ENCODE measurements at regions not wholly inside any gene's neighbourhood (a gene's known extent, or its start where the extent isn't known, plus 50 kb on each side); places are given as distances from the start of the nearest gene placed in this dataset.

DNA sequence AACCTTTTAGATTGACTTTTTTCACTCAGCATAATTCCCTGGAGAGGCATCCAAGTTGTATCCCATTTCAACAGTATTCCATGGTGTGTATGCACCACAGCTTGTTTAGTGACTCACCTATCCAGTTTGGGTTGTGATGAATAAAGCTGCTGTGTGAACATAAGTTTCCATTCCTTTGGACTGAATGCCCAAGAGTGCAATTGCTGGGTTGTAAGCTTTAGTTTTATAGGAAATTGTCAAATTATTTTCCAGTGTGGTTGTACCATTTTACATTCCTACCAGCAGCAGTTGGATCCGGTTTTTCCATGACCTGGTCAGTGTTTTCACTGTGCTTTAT lies 60.9 kb upstream of the TMED7 start:
- WGBS, 4 donors, result 56 to 75% (median 71%) methylated on average over 1 of the region's 1 CpG
- TF ChIP-seq, protein P1, sequence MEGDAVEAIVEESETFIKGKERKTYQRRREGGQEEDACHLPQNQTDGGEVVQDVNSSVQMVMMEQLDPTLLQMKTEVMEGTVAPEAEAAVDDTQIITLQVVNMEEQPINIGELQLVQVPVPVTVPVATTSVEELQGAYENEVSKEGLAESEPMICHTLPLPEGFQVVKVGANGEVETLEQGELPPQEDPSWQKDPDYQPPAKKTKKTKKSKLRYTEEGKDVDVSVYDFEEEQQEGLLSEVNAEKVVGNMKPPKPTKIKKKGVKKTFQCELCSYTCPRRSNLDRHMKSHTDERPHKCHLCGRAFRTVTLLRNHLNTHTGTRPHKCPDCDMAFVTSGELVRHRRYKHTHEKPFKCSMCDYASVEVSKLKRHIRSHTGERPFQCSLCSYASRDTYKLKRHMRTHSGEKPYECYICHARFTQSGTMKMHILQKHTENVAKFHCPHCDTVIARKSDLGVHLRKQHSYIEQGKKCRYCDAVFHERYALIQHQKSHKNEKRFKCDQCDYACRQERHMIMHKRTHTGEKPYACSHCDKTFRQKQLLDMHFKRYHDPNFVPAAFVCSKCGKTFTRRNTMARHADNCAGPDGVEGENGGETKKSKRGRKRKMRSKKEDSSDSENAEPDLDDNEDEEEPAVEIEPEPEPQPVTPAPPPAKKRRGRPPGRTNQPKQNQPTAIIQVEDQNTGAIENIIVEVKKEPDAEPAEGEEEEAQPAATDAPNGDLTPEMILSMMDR (IDR thresholded peaks at IDR 0.05), result no peak
- TF ChIP-seq POLR2A (IDR thresholded peaks at IDR 0.05), result no peak
- peaks cover 0 to 18% (median 0%) of the 10 kb centered on the region in 12 donors for H3K4me1 ChIP-seq
- no peaks in the 10 kb centered on the region for H3K36me3 ChIP-seq
- intact Hi-C loops (cut with DNase I), result no loop called here
- H3K27ac ChIP-seq, result no peak overlapping the region
- ATAC-seq (no peak), DNase-seq (no peak)
- peaks cover 0 to 2% (median 0%) of the 10 kb centered on the region in 9 donors for H3K27me3 ChIP-seq
- no peaks in the 10 kb centered on the region for H3K9me3 ChIP-seq
- no peak overlapping the region for H3K4me3 ChIP-seq

DNA sequence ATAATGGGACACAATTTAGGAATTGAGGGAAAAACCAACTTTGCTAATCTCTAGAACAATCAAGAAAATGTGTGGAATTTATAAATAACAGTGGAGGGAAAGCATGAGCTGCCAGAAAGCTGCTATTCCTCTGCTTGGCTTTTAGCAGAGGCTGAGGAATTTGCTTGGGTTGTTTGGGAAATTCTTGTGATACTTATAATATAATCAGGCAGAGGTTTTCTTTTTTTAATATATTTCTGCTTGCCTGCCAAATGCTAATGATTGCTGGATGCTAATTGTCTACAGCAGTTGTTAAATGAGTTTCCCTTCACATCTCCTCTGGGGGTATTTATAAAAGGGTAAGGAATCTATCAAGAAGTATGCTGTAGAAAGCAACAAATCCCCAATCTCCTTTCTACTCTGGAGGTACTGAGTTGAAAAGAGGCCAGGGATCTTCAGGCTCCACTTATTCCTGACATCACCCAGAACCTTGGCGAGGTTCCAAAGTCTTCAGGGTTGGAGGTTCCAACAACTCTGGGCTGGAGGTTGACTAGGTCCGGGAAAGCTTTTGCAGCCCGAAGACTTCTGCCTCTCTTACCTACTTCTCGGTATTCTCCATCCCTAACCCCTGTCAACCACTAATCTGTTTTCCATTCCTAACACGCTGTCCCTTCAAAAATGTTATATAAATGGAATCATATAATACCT lies 60.4 kb upstream of the TMED7 start:
- H3K4me1 ChIP-seq, result peaks cover 0 to 18% (median 0%) of the 10 kb centered on the region in 12 donors
- no peak overlapping the region for H3K27ac ChIP-seq
- 48 to 65% (median 57%) methylated on average over 5 of the region's 5 CpGs for WGBS, 4 donors
- intact Hi-C loops (cut with DNase I), result no loop called here
- H3K27me3 ChIP-seq, result peaks cover 0 to 2% (median 0%) of the 10 kb centered on the region in 9 donors
- H3K4me3 ChIP-seq, result no peak overlapping the region
- ATAC-seq (peak in 1 of 4 donors; percentile 42), DNase-seq (peak in 4 of 5 donors; percentile 22 to 35 (median 32))
- TF ChIP-seq, protein P1 (IDR thresholded peaks at IDR 0.05), result no peak
- TF ChIP-seq POLR2A (IDR thresholded peaks at IDR 0.05), result no peak
- H3K36me3 ChIP-seq, result no peaks in the 10 kb centered on the region
- no peaks in the 10 kb centered on the region for H3K9me3 ChIP-seq

DNA sequence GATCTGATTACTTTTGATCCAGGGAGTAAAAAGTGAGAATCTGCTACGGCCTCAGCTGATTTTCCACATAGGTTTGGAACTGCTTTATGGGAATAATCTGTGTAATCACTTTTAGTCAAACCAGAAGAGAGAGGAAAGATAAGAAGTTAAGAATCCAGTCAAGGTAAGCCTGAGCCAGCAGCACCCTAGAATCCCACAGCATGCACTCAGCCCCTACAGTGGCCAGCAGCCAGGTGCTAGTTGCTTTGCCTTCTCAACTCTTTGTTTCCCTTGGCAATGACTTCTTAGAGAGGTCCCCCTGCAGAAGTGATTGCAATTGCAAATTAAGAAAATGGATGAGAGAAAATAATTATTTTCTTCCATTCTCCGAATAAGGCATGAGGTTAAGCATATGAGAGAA lies 59.7 kb upstream of the TMED7 start:
- TF ChIP-seq, protein P1 (IDR thresholded peaks at IDR 0.05), result no peak
- TF ChIP-seq POLR2A (IDR thresholded peaks at IDR 0.05), result no peak
- WGBS, 4 donors, result 56 to 66% (median 59%) methylated on average over 2 of the region's 2 CpGs
- no peaks in the 10 kb centered on the region for H3K9me3 ChIP-seq
- peaks cover 0 to 18% (median 0%) of the 10 kb centered on the region in 12 donors for H3K4me1 ChIP-seq
- peak in 1 of 5 donors; percentile 18 for DNase-seq
- ATAC-seq, result no peak
- peaks cover 0 to 2% (median 0%) of the 10 kb centered on the region in 9 donors for H3K27me3 ChIP-seq
- no peak overlapping the region for H3K27ac ChIP-seq
- no peaks in the 10 kb centered on the region for H3K36me3 ChIP-seq
- H3K4me3 ChIP-seq, result no peak overlapping the region
- intact Hi-C loops (cut with DNase I), result no loop called here

DNA sequence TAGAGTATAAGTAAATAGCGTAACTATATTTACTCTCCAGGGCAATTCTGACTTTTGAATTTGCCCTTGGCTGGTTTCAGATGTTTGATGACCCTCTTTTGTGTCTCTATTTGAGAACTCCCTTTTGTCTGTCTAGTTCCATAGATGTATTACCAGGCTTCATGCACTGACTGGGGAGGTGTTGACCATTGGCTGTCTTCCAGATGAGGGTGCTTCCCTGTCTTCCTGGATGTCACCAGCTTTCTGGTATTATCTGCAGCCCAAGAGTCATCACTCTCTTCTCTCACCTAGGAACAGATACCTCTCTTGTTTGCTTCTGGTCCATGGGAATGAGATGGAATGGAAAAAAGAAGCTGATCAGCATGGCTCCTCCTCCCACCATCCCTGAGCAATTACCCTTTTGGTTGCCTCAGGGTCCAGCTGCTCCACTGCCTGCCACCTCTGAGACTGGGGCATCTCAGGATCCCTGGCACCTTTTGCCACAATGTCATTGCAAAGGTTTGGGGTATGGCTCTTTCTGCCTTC lies 58.7 kb upstream of the TMED7 start:
- Histone ChIP-seq H3K27me3 (peaks cover 0 to 2% (median 0%) of the 10 kb centered on the region in 9 donors), H3K4me3 (no peak overlapping the region), H3K4me1 (peaks cover 0 to 18% (median 0%) of the 10 kb centered on the region in 12 donors), H3K9me3 (no peaks in the 10 kb centered on the region), H3K36me3 (no peaks in the 10 kb centered on the region), H3K27ac (no peak overlapping the region)
- 92 to 99% (median 97%) methylated on average over 1 of the region's 1 CpG for WGBS, 4 donors
- no peak for TF ChIP-seq POLR2A (IDR thresholded peaks at IDR 0.05)
- TF ChIP-seq, protein P1 (IDR thresholded peaks at IDR 0.05), result no peak
- intact Hi-C loops (cut with DNase I), result no loop called here
- no peak for ATAC-seq
- no peak for DNase-seq

Measured in heart left ventricle (tissue), 16 donors.